C1 segment of cervical spinal cord (tissue), 14 donors: ENCODE measurements at regions not wholly inside any gene's neighbourhood (a gene's known extent, or its start where the extent isn't known, plus 50 kb on each side); places are given as distances from the start of the nearest gene placed in this dataset.
A peak's percentile ranks its signal among the peaks of the same experiment; 100 is the strongest.
"Not testable (repeated sequence)": the region's sequence is repeated elsewhere in the genome, so short reads cannot be mapped to it uniquely, and the experiment has no call there.

Experiments
- DNase-seq, 14 donors: peaks; one replicate each; lab custom pipeline; 2025; lab: John Stamatoyannopoulos, UW

DNA sequence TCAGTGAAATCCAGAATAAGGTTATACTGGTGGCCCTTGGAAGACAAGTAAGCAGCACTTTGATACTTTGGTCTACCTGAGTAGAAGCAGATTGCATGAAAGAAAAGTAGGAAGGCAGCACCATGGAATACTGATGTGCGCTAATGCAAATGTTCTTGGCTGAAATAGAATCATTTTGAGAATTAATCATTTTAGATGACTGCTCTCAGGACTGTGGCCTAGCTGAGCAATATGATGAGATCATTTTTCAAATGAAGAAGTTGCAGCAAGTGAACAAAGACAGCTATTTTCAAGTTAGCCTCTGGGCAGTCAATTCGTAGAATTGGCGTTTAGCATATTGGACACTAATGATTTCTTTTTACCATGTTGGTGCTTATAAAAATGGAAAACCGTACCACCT, 483.5 kb downstream of the TMEM232 start:
- DNase-seq, result no peak

- no peak for DNase-seq
Measured at GRCh38 chr5:110248921-110249320, 477.6 kb downstream of the TMEM232 start.

- DNase-seq, result no peak
Measured at GRCh38 chr5:110250355-110250754, 476.1 kb downstream of the TMEM232 start.

DNA sequence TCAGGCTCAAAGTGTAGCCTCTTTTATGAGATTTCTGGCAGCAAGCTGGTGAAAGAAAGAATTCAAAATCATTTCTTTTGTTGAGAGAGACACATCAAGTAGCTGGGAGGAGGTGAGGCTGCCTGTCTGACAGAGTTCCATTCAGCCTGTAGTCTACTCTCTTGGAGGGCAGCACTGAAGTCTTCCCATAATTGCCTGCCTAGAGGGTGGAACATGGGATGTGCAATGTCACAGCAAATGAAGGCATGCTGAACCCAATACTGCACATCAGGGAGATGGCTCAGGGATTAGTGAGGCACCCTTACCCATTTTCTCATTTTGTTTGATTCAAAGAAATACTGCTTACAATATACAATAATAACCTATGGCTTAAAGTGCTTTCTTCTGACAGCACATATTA, 475.7 kb downstream of the TMEM232 start:
- no peak for DNase-seq

- no peak for DNase-seq
Measured at GRCh38 chr5:110251366-110251765, 475.1 kb downstream of the TMEM232 start.

- DNase-seq, result no peak
Measured at GRCh38 chr5:110255194-110255593, 471.3 kb downstream of the TMEM232 start.

GRCh38 chr5:110256298-110256697, 470.2 kb downstream of the TMEM232 start:
- no peak for DNase-seq

DNA sequence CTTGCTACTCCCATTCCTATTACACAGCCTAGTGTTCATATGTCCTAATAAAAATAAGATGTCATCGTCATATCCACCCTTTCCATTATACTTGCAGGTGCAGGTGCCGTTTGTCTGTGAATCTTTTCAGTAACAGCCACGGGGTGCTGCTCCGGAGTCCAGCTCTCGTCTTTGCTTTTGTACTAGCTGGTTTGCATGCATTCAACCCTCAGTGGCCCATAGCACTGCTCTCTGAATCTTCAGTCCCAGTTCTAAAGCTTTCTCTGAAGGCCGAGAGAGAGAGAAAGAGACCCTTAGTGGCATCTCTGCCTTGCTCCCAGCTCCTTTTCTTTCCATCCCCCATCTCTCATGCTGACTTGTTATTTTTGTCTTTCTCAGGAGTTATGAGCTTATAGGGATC, 468.5 kb downstream of the TMEM232 start:
- peak in 1 of 14 donors; percentile 29 for DNase-seq

GRCh38 chr5:110258460-110259216, 467.8 kb downstream of the TMEM232 start:
- peak in 3 of 14 donors; percentile 2 to 29 (median 12) for DNase-seq

DNA sequence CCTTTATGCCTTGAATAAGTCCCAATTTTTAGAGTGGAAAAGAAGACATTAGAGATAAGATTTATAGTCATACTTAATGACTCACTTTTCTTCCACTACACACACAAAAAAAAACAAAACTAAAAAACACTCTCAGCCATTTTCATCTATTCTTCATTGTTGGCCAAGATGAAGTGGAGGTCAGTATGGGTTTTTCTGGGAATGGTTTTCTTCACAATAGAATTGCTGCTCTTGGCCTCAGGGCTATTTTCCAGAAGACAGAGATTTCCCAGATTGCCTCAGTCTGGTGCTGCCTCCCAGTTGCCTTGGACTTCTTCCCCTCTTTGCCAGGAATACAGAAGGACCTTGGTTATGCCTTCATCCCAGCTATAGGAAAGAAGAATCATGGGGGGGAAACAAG, 463.7 kb downstream of the TMEM232 start:
- peak in 1 of 14 donors; percentile 17 for DNase-seq

GRCh38 chr5:110264661-110265060, 461.8 kb downstream of the TMEM232 start:
- DNase-seq, result no peak

GRCh38 chr5:110265162-110265561, 461.3 kb downstream of the TMEM232 start:
- no peak for DNase-seq

- DNase-seq, result no peak
Measured at GRCh38 chr5:110267714-110268113, 458.8 kb downstream of the TMEM232 start.

DNA sequence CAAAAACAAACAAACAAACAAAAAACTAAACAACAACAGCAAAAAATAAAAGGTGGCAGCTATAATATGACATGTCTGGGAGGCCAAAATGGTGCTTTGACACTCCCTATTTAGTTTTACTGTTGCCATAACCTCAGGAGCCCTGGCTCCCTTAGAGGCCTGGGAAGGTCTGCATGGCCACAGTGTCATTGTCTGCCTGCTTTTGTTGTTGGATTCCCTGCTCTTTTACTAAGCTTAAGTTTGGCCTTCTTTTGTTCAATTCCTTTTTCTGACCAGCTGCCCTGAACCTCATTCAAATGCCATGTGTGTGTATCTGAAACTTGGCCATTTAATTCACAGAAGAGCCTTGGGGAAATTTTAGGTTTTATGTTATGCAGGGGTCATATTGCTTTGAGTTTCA, 458.2 kb downstream of the TMEM232 start:
- DNase-seq, result no peak

DNA sequence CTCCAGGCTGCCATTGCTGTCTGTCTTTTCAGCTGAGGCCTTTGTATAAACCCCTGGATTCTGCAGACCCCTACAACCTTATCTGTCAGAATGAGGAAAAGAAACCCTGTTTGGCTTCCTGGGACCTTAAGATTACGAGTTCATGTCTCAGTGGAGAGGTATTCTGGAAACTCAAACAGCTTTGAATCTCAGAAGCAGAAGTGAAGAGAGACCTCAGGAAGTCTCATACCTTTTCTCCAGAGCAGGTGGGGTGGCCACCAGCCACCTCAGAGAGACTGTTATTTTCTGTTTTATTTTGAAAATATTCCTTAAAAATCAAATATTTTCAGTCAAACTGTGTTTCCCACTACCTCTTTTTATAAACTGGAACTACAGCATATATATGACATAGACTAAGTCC, 457.5 kb downstream of the TMEM232 start:
- DNase-seq, result no peak

- DNase-seq, result no peak
Measured at GRCh38 chr5:110269478-110270142, 456.9 kb downstream of the TMEM232 start.

- no peak for DNase-seq
Measured at GRCh38 chr5:110275878-110276277, 450.6 kb downstream of the TMEM232 start.

DNA sequence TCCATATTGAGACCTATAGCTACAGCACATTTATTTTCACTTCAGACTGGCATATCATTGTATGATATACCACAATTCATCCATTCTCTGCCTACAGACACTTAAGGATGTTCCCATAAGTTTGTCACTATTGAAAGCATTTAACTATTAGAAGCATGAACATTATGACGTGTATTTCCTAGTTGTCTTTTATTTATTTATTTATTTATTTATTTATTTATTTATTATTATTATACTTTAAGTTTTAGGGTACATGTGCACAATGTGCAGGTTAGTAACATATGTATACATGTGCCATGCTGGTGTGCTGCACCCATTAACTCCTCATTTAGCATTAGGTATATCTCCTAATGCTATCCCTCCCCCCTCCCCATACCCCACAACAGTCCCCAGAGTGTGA, 448.0 kb downstream of the TMEM232 start:
- DNase-seq, result not testable (repeated sequence)

DNA sequence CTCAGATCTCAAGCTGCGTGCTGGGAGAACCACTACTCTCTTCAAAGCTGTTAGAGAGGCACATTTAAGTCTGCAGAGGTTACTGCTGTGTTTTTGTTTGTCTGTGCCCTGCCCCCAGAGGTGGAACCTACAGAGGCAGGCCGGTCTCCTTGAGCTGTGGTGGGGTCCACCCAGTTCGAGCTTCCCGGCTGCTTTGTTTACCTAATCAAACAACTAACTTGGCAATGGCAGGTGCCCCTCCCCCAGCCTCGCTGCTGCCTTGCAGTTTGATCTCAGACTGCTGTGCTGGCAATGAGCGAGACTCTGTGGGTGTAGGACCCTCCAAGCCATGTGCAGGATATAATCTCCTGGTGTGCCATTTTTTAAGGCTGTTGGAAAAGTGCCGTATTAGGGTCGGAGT, 442.4 kb downstream of the TMEM232 start:
- not testable (repeated sequence) for DNase-seq

DNA sequence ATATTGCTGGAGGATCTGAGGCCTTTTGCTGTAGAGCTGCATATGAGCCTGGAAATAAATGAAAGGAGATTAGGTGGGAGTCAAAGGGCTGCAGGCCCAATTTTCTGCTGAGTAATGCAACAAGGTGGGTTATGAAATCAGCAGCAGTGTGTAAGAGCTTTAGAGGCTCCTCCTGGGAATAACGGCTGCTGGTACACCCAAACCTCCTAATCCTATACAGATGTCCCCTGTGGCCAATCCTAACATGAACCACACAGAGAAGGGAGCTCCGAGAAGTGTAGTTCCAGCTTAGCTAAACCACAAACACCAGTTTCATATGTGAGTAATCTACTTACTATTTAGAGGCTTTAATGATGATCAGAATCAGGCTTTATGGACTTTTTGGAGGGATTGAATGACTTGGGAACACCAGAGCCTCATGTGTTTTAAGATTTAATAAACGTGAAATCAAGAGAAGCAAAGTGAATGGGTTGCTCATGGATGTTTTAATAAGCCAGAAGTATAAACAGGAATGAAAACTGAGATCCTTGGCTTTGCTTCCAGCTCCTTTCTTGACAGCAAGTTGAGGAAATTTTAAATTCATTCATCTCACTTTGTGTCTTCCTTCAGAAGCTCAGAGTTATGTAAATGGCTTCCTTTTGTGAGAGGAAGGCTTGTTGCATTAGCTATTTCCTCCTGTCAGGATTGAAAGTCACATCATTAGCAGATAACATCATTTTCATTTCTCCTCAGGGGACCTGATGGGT, 437.5 kb downstream of the TMEM232 start:
- no peak for DNase-seq

DNA sequence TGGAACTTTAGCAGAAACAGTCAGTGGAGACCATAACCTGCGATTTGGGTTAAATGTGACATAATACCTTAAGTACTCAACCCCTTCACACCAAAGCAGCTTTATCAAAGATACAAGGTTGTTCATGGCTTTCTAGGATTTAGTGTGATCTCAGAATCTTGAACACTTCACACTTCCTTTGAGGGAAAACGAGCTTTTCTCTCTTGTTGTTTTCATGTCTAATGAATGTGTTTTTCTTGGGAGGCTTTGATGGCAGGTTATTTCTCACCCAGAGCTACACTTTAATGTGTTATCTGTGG, 437.0 kb downstream of the TMEM232 start:
- no peak for DNase-seq

GRCh38 chr5:110290542-110290941, 435.9 kb downstream of the TMEM232 start:
- DNase-seq, result no peak

DNA sequence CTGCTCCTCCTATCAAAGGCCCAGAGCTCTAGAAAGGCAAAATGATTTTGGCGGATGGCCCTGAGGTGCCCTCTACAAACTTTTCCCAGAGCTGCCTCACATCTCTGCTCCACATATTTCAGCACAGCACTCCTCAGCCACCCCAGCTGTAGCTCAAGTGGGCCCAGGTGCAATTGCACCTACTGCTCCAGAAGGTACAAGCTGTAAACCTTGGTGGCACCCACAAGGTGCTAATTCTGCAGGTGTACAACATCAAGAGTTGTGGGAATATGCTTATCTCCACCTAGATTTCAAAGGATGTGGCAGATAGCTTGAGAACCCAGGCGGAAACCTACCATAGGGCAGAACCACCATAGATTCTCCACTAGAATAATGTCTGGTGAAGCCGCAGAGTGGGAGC, 432.2 kb downstream of the TMEM232 start:
- DNase-seq, result no peak
